Colonic mucosa (tissue), 4 donors: ENCODE measurements at regions not wholly inside any gene's neighbourhood (a gene's known extent, or its start where the extent isn't known, plus 50 kb on each side); places are given as distances from the start of the nearest gene placed in this dataset.

Source experiments
- DNase-seq: peaks from one replicate; pipeline ENCODE4 v3.0.0-alpha.2; 2020
- H3K27ac ChIP-seq: fragments of 200-600 bp; one replicate; pipeline ENCODE4 v1.8.0; 2021
- H3K27me3 ChIP-seq: fragments of 200-600 bp; one replicate; pipeline ENCODE4 v1.8.0; 2021
- H3K36me3 ChIP-seq: fragments of 200-600 bp; one replicate; pipeline ENCODE4 v1.8.0; 2021
- H3K4me1 ChIP-seq: fragments of 200-600 bp; one replicate; pipeline ENCODE4 v1.8.0; 2021; ENCODE audit warnings: mild to moderate bottlenecking
- H3K4me3 ChIP-seq: fragments of 200-600 bp; one replicate; pipeline ENCODE4 v1.8.0; 2021
- H3K9ac ChIP-seq, 2 donors: one replicate each; pipeline ENCODE4 v1.7.0; 2013; ENCODE audit warnings: control low read depth in 2 of 2, low read depth in 2 of 2, low read length in 2 of 2
- H3K9me3 ChIP-seq: fragments of 200-600 bp; one replicate; pipeline ENCODE4 v1.8.0; 2021
- intact Hi-C: fragments of 100-400 bp; cut with DNase I; formaldehyde crosslinking; loops from one replicate; pipeline ENCODE4 v1.14.1; 2022
- TF ChIP-seq, protein P1 (sequence below): fragments of 200-600 bp; IDR thresholded peaks from one replicate; pipeline ENCODE4 v1.8.0; 2022; ENCODE audit warnings: antibody characterized with exemption, mild to moderate bottlenecking
- donor health status: healthy.
- donor health status: DM: no; HTN: no; CAD: no.
- donor health status: DM: no; HTN: no; CAD: no.

GRCh38 chr2:7967707-7968405, 714.0 kb upstream of the ID2 start:
- Histone ChIP-seq H3K4me3 (no peak overlapping the region), H3K36me3 (no peaks in the 10 kb centered on the region), H3K4me1 (no peaks in the 10 kb centered on the region), H3K27ac (no peak overlapping the region), H3K27me3 (no peaks in the 10 kb centered on the region), H3K9me3 (no peaks in the 10 kb centered on the region), H3K9ac (no peak overlapping the region)
- TF ChIP-seq, protein P1, sequence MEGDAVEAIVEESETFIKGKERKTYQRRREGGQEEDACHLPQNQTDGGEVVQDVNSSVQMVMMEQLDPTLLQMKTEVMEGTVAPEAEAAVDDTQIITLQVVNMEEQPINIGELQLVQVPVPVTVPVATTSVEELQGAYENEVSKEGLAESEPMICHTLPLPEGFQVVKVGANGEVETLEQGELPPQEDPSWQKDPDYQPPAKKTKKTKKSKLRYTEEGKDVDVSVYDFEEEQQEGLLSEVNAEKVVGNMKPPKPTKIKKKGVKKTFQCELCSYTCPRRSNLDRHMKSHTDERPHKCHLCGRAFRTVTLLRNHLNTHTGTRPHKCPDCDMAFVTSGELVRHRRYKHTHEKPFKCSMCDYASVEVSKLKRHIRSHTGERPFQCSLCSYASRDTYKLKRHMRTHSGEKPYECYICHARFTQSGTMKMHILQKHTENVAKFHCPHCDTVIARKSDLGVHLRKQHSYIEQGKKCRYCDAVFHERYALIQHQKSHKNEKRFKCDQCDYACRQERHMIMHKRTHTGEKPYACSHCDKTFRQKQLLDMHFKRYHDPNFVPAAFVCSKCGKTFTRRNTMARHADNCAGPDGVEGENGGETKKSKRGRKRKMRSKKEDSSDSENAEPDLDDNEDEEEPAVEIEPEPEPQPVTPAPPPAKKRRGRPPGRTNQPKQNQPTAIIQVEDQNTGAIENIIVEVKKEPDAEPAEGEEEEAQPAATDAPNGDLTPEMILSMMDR = no peak
- intact Hi-C loops = no loop called here
- no peak for DNase-seq

- TF ChIP-seq, protein P1 = no peak
- no peak overlapping the region for H3K4me3 ChIP-seq
- no peak overlapping the region for H3K27ac ChIP-seq
- intact Hi-C loops = no loop called here
- no peaks in the 10 kb centered on the region for H3K36me3 ChIP-seq
- H3K27me3 ChIP-seq = no peaks in the 10 kb centered on the region
- DNase-seq = no peak
- no peak overlapping the region for H3K9ac ChIP-seq
- H3K9me3 ChIP-seq = no peaks in the 10 kb centered on the region
- H3K4me1 ChIP-seq = no peaks in the 10 kb centered on the region
Observed at GRCh38 chr2:7969756-7970515, 711.9 kb upstream of the ID2 start.

GRCh38 chr2:7971248-7971647, 710.6 kb upstream of the ID2 start:
- Histone ChIP-seq H3K36me3 (no peaks in the 10 kb centered on the region), H3K27ac (no peak overlapping the region), H3K9ac (no peak overlapping the region), H3K4me1 (no peaks in the 10 kb centered on the region), H3K9me3 (no peaks in the 10 kb centered on the region), H3K27me3 (no peaks in the 10 kb centered on the region), H3K4me3 (no peak overlapping the region)
- intact Hi-C loops = no loop called here
- TF ChIP-seq, protein P1 = no peak
- DNase-seq = no peak

DNA sequence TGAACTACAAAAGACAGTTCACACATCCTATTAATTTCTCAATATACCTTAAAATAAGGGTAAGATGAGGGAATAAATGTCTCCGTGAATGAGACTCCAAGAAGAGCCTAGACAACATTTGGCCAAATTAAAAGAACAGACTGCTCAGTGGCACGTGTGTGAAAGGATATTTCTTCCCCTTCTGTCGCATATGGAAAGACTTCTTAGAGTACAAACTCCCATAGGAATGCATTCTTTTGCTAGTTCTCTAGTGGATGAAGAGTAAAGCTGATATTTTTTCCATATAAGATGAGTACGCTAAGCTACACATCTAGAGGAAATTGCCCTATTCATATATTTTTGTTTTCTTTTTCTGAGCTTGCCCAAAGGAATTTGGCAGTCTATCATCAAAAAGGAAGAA, 710.0 kb upstream of the ID2 start:
- Histone ChIP-seq H3K9me3 (no peaks in the 10 kb centered on the region), H3K27ac (no peak overlapping the region), H3K4me1 (no peaks in the 10 kb centered on the region), H3K9ac (no peak overlapping the region), H3K4me3 (no peak overlapping the region), H3K36me3 (no peaks in the 10 kb centered on the region), H3K27me3 (no peaks in the 10 kb centered on the region)
- DNase-seq = no peak
- intact Hi-C loops = no loop called here
- TF ChIP-seq, protein P1 = no peak

- Histone ChIP-seq H3K9me3 (no peaks in the 10 kb centered on the region), H3K9ac (no peak overlapping the region), H3K4me1 (no peaks in the 10 kb centered on the region), H3K27me3 (no peaks in the 10 kb centered on the region), H3K27ac (no peak overlapping the region), H3K4me3 (no peak overlapping the region), H3K36me3 (no peaks in the 10 kb centered on the region)
- TF ChIP-seq, protein P1 = no peak
- intact Hi-C loops = no loop called here
- DNase-seq = no peak
Observed at GRCh38 chr2:7972670-7973069, 709.2 kb upstream of the ID2 start.
